Upper lobe of left lung (tissue), 4 donors: ENCODE measurements at regions not wholly inside any gene's neighbourhood (a gene's known extent, or its start where the extent isn't known, plus 50 kb on each side); places are given as distances from the start of the nearest gene placed in this dataset.

Source experiments
- EP300 ChIP-seq, 4 donors: sonication (generic); formaldehyde crosslinking; IDR thresholded peaks; one replicate each; pipeline ENCODE4 v1.5.1; 2017; ENCODE audit warnings: antibody characterized with exemption in 4 of 4, control low read depth in 2 of 4
- POLR2A ChIP-seq, 4 donors: fragments of 450-650 bp; IDR thresholded peaks; one replicate each; pipeline ENCODE4 v1.5.1; 2016 to 2017; ENCODE audit warnings: antibody characterized with exemption in 4 of 4, mild to moderate bottlenecking in 2 of 4
- POLR2AphosphoS5 ChIP-seq, 2 donors: sonication (generic); formaldehyde crosslinking; IDR thresholded peaks; one replicate each; pipeline ENCODE4 v1.5.1; 2017; ENCODE audit warnings: antibody characterized with exemption in 2 of 2
- TF ChIP-seq, protein P1 (sequence below), 6 experiments: fragments of 450-650 bp in 4 of 6; fragments of 200-600 bp in 2 of 6; sonication (generic) in 2 of 6; IDR thresholded peaks; one replicate each; pipeline ENCODE4 v1.5.1; 2016 to 2019; ENCODE audit warnings: antibody characterized with exemption in 6 of 6

DNA sequence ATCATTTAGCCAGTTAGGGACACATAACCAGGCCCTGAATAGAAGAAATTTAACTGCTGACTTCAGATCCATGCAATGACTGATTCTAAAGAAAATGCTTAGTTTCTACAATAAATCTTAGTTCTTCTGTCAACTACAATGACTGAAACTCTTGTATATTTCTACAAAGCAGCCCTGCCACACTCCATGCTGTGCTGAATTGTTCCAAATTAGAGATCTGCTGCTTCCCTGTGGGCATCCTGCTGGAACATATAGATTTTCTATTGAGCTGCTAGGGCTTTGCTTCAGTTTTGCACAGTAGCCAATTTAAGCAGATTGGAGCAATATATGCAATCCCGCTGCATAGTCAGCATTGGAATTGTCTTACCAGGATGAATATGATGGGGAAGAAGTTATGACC, 312.8 kb upstream of the SMIM31 start:
- no peak for TF ChIP-seq POLR2A (IDR thresholded peaks at IDR 0.05)
- TF ChIP-seq, protein P1, sequence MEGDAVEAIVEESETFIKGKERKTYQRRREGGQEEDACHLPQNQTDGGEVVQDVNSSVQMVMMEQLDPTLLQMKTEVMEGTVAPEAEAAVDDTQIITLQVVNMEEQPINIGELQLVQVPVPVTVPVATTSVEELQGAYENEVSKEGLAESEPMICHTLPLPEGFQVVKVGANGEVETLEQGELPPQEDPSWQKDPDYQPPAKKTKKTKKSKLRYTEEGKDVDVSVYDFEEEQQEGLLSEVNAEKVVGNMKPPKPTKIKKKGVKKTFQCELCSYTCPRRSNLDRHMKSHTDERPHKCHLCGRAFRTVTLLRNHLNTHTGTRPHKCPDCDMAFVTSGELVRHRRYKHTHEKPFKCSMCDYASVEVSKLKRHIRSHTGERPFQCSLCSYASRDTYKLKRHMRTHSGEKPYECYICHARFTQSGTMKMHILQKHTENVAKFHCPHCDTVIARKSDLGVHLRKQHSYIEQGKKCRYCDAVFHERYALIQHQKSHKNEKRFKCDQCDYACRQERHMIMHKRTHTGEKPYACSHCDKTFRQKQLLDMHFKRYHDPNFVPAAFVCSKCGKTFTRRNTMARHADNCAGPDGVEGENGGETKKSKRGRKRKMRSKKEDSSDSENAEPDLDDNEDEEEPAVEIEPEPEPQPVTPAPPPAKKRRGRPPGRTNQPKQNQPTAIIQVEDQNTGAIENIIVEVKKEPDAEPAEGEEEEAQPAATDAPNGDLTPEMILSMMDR (IDR thresholded peaks at IDR 0.05), result no peak
- TF ChIP-seq EP300 (IDR thresholded peaks at IDR 0.05), result no peak
- TF ChIP-seq POLR2AphosphoS5 (IDR thresholded peaks at IDR 0.05), result no peak
